Testis (tissue), 2 donors: ENCODE measurements at regions not wholly inside any gene's neighbourhood (a gene's known extent, or its start where the extent isn't known, plus 50 kb on each side); places are given as distances from the start of the nearest gene placed in this dataset.

ENCODE experiments used
- CTCF ChIP-seq, 3 experiments: fragments of 450-650 bp in 2 of 3; fragments of 200-600 bp in 1 of 3; sonication (generic) in 1 of 3; IDR thresholded peaks; one replicate each; pipeline ENCODE4 v1.5.1; 2016 to 2019; ENCODE audit warnings: antibody characterized with exemption in 3 of 3, mild to moderate bottlenecking in 2 of 3, moderate library complexity in 1 of 3
- POLR2A ChIP-seq: fragments of 450-650 bp; IDR thresholded peaks from one replicate; pipeline ENCODE4 v1.6.1; 2017; ENCODE audit warnings: antibody characterized with exemption, mild to moderate bottlenecking, moderate library complexity

- TF ChIP-seq CTCF (IDR thresholded peaks at IDR 0.05) (no peak), POLR2A (no peak)
Observed at GRCh38 chr7:1368682-1369571, 90.3 kb downstream of the MICALL2 start.
